HL-60 (cell line): ENCODE measurements at regions not wholly inside any gene's neighbourhood (a gene's known extent, or its start where the extent isn't known, plus 50 kb on each side); places are given as distances from the start of the nearest gene placed in this dataset.

Experiments
- DNase-seq, 2 experiments: peaks; one replicate each; pipeline ENCODE4 v3.0.0-alpha.2; 2010 to 2020; ENCODE audit warnings: low read depth in 1 of 2, low spot score in 1 of 2
- H3K27ac ChIP-seq: fragments of 250-450 bp; sonication (Bioruptor Pico); replicated peaks from 2 replicates; pipeline ENCODE4 v1.5.1; 2020; ENCODE audit warnings: mild to moderate bottlenecking, moderate library complexity
- H3K27me3 ChIP-seq: fragments of 250-450 bp; sonication (Bioruptor Pico); 2 replicates; pipeline ENCODE4 v1.5.1; 2021; ENCODE audit warnings: mild to moderate bottlenecking, moderate library complexity; ENCODE audit not compliant: insufficient read depth, poor library complexity, severe bottlenecking
- H3K4me3 ChIP-seq: replicated peaks from 2 replicates; pipeline ENCODE4 v1.5.1; 2011; ENCODE audit warnings: mild to moderate bottlenecking, control low read depth, low read length; ENCODE audit not compliant: insufficient read depth
- CTCF ChIP-seq: IDR thresholded peaks from one replicate; pipeline ENCODE4 v1.5.1; 2011; ENCODE audit warnings: low read length, control low read depth, inconsistent platforms; ENCODE audit not compliant: insufficient read depth
- GABPA ChIP-seq: IDR thresholded peaks from 2 replicates; pipeline ENCODE4 v1.6.1; 2012; ENCODE audit warnings: low read depth
- POLR2AphosphoS5 ChIP-seq: IDR thresholded peaks from 2 replicates; pipeline ENCODE4 v1.6.1; 2012; ENCODE audit warnings: low read depth
- REST ChIP-seq: IDR thresholded peaks from 2 replicates; pipeline ENCODE4 v1.6.1; 2012; ENCODE audit warnings: low read depth; ENCODE audit not compliant: insufficient replicate concordance
- SPI1 ChIP-seq: IDR thresholded peaks from 2 replicates; pipeline ENCODE4 v1.6.1; 2012; ENCODE audit warnings: low read depth, mild to moderate bottlenecking, borderline replicate concordance

GRCh38 chr5:152221721-152222629, 183.1 kb downstream of the NMUR2 start:
- H3K27me3 ChIP-seq: no peaks in the 10 kb centered on the region
- H3K4me3 ChIP-seq: no peak overlapping the region
- DNase-seq: no peak
- TF ChIP-seq CTCF: no peak
- TF ChIP-seq SPI1: no peak
- no peak for TF ChIP-seq GABPA
- TF ChIP-seq REST: no peak
- TF ChIP-seq POLR2AphosphoS5: no peak
- H3K27ac ChIP-seq: no peak overlapping the region

GRCh38 chr5:152218694-152219093, 186.4 kb downstream of the NMUR2 start:
- no peak for DNase-seq
- Histone ChIP-seq H3K4me3 (no peak overlapping the region), H3K27me3 (no peaks in the 10 kb centered on the region), H3K27ac (no peak overlapping the region)
- TF ChIP-seq GABPA: no peak
- TF ChIP-seq REST: no peak
- TF ChIP-seq POLR2AphosphoS5: no peak
- no peak for TF ChIP-seq SPI1
- TF ChIP-seq CTCF: no peak

- no peak overlapping the region for H3K27ac ChIP-seq
- TF ChIP-seq SPI1: no peak
- no peak for TF ChIP-seq POLR2AphosphoS5
- no peak for TF ChIP-seq GABPA
- no peak for TF ChIP-seq REST
- TF ChIP-seq CTCF: no peak
- no peaks in the 10 kb centered on the region for H3K27me3 ChIP-seq
- DNase-seq: no peak
- H3K4me3 ChIP-seq: no peak overlapping the region
These were observed 199.3 kb downstream of the NMUR2 start for GRCh38 chr5:152205804-152206203.
